Ascending aorta (tissue), 2 donors: ENCODE measurements at regions not wholly inside any gene's neighbourhood (a gene's known extent, or its start where the extent isn't known, plus 50 kb on each side); places are given as distances from the start of the nearest gene placed in this dataset.

Source experiments
- DNase-seq, 2 donors: peaks; one replicate each; pipeline ENCODE4 v3.0.0-alpha.2; 2019; ENCODE audit warnings: low spot score in 2 of 2
- H3K27ac ChIP-seq, 2 donors: fragments of 200-600 bp; sonication (generic); one replicate each; pipeline ENCODE4 v1.5.1; 2016 to 2017; ENCODE audit warnings: mild to moderate bottlenecking in 1 of 2
- H3K27me3 ChIP-seq: fragments of 200-600 bp; sonication (generic); one replicate; pipeline ENCODE4 v1.5.1; 2017
- H3K36me3 ChIP-seq, 2 donors: fragments of 200-600 bp; sonication (generic); one replicate each; pipeline ENCODE4 v1.5.1; 2016
- H3K4me1 ChIP-seq, 2 donors: fragments of 200-600 bp; sonication (generic); one replicate each; pipeline ENCODE4 v1.5.1; 2016 to 2017; ENCODE audit warnings: mild to moderate bottlenecking in 1 of 2
- H3K4me3 ChIP-seq, 2 donors: fragments of 200-600 bp; sonication (generic); one replicate each; pipeline ENCODE4 v1.5.1; 2016 to 2017; ENCODE audit warnings: mild to moderate bottlenecking in 1 of 2
- H3K9me3 ChIP-seq, 2 donors: fragments of 200-600 bp; sonication (generic); one replicate each; pipeline ENCODE4 v1.5.1; 2016
- intact Hi-C: fragments of 100-400 bp; cut with DNase I; formaldehyde crosslinking; loops from one replicate; pipeline ENCODE4 v1.15.1; 2023
- TF ChIP-seq, protein P1 (sequence below), 3 experiments: fragments of 200-600 bp in 2 of 3; fragments of 450-650 bp in 1 of 3; sonication (generic) in 2 of 3; IDR thresholded peaks; one replicate each; pipeline ENCODE4 v1.5.1; 2016 to 2019; ENCODE audit warnings: antibody characterized with exemption in 3 of 3, mild to moderate bottlenecking in 1 of 3, moderate library complexity in 1 of 3

DNA sequence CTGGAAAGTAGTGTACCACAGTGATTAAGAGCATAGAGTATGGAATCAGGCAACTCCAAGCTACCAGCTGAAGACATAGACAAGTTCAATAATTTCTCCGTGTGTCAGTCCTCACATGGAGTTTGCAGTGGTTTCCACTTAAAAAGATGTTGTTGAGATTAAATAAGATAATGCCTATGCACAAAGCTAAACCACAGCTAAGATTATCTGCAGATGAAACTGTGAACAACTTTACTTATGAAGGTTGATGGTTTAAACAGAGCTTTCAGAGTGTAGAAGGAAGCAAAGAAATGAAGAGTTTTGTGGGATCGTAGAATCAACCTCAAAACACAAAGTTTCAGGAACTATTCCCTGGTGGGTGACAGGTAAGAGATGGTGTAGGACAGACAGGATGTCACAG is 223.5 kb upstream of the IL12B start:
- DNase-seq, result no peak
- intact Hi-C loops, result no loop called here
- H3K27me3 ChIP-seq, result no peaks in the 10 kb centered on the region
- no peak overlapping the region for H3K4me3 ChIP-seq
- H3K4me1 ChIP-seq, result peaks cover 3 to 5% of the 10 kb centered on the region in 2 donors
- no peaks in the 10 kb centered on the region for H3K36me3 ChIP-seq
- H3K9me3 ChIP-seq, result no peaks in the 10 kb centered on the region
- TF ChIP-seq, protein P1, sequence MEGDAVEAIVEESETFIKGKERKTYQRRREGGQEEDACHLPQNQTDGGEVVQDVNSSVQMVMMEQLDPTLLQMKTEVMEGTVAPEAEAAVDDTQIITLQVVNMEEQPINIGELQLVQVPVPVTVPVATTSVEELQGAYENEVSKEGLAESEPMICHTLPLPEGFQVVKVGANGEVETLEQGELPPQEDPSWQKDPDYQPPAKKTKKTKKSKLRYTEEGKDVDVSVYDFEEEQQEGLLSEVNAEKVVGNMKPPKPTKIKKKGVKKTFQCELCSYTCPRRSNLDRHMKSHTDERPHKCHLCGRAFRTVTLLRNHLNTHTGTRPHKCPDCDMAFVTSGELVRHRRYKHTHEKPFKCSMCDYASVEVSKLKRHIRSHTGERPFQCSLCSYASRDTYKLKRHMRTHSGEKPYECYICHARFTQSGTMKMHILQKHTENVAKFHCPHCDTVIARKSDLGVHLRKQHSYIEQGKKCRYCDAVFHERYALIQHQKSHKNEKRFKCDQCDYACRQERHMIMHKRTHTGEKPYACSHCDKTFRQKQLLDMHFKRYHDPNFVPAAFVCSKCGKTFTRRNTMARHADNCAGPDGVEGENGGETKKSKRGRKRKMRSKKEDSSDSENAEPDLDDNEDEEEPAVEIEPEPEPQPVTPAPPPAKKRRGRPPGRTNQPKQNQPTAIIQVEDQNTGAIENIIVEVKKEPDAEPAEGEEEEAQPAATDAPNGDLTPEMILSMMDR (IDR thresholded peaks at IDR 0.05), result no peak
- no peak overlapping the region for H3K27ac ChIP-seq

DNA sequence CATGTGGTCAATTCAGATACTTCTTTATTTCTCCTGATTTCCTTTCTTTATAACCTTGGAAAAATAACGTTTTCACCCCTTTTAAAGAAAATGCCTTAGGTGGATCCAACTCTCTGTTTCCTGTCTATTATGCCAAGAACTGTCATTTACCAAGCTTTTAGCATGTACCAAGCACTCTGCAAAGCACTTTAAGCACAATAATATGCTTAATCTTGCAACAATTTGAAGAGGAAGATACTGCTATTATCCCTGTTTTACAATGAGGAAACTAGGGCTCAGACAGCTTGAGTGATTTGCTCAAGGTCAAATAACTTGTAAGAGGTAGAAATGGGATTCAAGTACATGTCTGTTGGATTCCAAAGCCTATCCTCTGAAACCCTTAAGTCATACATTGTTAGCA is 224.8 kb upstream of the IL12B start:
- intact Hi-C loops, result no loop called here
- H3K27me3 ChIP-seq, result no peaks in the 10 kb centered on the region

DNA sequence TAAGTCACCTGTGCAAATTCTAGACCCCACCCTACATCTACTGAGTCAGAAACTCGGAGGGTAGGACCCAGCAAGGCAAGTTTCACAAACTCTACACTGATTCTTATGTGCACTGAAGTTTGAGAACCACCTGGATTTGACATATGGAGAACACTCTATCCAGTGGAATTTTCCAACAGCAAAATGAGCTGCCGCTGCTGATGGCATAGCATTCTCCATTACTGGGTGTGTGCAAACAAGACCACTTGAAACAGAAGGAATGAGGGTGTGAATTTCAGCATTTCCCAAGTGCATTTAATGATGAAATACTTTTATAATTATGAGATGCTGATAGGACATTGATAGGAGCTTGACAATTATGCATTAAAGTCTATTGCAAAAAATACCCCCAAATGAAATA is 229.1 kb upstream of the IL12B start:
- no peak overlapping the region for H3K27ac ChIP-seq
- no peaks in the 10 kb centered on the region for H3K36me3 ChIP-seq
- no peaks in the 10 kb centered on the region for H3K27me3 ChIP-seq
- intact Hi-C loops, result no loop called here
- no peaks in the 10 kb centered on the region for H3K9me3 ChIP-seq
- DNase-seq, result no peak
- TF ChIP-seq, protein P1 (IDR thresholded peaks at IDR 0.05), result no peak
- H3K4me3 ChIP-seq, result no peak overlapping the region
- H3K4me1 ChIP-seq, result no peaks in the 10 kb centered on the region

More for the DNA sequence above, 224.8 kb upstream of the IL12B start:
- DNase-seq, result no peak
- TF ChIP-seq, protein P1 (IDR thresholded peaks at IDR 0.05), result no peak
- Histone ChIP-seq H3K27ac (no peak overlapping the region), H3K4me1 (peaks cover 3 to 5% of the 10 kb centered on the region in 2 donors), H3K4me3 (no peak overlapping the region), H3K36me3 (no peaks in the 10 kb centered on the region), H3K9me3 (no peaks in the 10 kb centered on the region)

DNA sequence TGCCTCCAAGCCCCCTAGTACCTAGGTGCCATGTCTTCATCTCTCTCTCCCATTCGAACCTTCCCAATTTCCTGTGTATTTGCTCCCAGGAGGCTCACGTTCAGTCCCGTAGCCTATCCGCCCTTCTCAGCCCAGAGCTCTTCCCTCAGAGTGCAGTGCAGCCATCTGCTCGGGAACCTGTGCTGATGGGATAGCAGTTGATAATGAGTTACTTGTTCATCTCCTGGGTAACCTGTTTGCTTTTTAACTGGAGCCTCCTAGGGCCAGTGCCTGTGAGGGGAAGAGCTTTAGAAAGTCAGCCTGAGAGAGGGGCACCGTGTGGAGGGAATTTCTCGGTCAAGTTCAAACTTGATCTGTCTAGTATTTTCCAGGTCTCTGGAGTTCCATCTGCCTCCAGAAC is 229.8 kb upstream of the IL12B start:
- TF ChIP-seq, protein P1 (IDR thresholded peaks at IDR 0.05), result no peak
- Histone ChIP-seq H3K36me3 (no peaks in the 10 kb centered on the region), H3K9me3 (no peaks in the 10 kb centered on the region), H3K4me3 (no peak overlapping the region), H3K27me3 (no peaks in the 10 kb centered on the region), H3K27ac (no peak overlapping the region), H3K4me1 (no peaks in the 10 kb centered on the region)
- intact Hi-C loops, result no loop called here
- no peak for DNase-seq

DNA sequence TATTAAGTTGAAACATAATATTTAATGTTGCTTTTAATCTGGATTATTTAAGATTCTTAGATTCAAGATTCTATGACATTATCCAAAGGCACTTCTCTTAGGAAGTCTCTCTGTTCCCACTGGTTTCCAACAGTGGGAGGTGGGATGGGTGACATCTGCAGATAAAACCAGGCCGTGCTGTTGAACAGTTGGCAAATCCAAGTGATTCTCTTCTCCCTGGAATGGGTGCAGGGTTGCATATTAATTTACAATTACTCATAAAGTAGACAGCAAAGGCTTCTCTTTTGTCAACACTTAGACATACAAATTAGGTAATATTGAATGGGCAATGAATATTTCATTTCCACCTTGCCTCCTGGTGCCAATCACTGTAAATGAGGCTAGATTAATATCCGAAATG is 233.7 kb upstream of the IL12B start:
- Histone ChIP-seq H3K27ac (no peak overlapping the region), H3K4me3 (no peak overlapping the region), H3K9me3 (no peaks in the 10 kb centered on the region), H3K36me3 (no peaks in the 10 kb centered on the region), H3K4me1 (no peaks in the 10 kb centered on the region), H3K27me3 (no peaks in the 10 kb centered on the region)
- TF ChIP-seq, protein P1 (IDR thresholded peaks at IDR 0.05), result no peak
- no peak for DNase-seq
- intact Hi-C loops, result no loop called here

DNA sequence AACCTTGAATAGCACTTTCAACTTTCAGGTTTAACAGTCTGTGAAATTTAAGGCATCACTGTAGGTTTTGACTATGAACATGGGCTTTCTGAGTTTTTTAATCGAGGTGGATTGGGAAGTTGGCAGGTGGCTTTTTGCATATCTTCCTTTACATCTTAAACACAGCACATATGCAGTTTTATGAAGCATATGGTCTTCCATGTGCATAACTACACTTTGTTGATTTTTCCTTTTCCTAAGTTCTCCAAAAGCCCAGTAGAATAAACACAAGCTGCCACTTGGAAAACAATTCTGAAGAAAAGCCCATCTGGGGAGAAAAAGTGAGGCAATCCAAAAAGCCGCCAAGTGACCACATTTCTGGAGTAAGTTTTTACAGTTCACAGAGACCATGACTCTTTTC is 236.5 kb upstream of the IL12B start:
- H3K4me1 ChIP-seq, result no peaks in the 10 kb centered on the region
- H3K27ac ChIP-seq, result no peak overlapping the region
- DNase-seq, result no peak
- intact Hi-C loops, result no loop called here
- no peaks in the 10 kb centered on the region for H3K9me3 ChIP-seq
- H3K4me3 ChIP-seq, result no peak overlapping the region
- H3K27me3 ChIP-seq, result no peaks in the 10 kb centered on the region
- H3K36me3 ChIP-seq, result no peaks in the 10 kb centered on the region
- TF ChIP-seq, protein P1 (IDR thresholded peaks at IDR 0.05), result no peak
